SK-N-MC (cell line): ENCODE measurements at regions not wholly inside any gene's neighbourhood (a gene's known extent, or its start where the extent isn't known, plus 50 kb on each side); places are given as distances from the start of the nearest gene placed in this dataset.

Experiments used
- EZH2 ChIP-seq: fragments of 200-600 bp; sonication (generic); IDR thresholded peaks from one replicate; pipeline ENCODE4 v1.6.1; 2017; ENCODE audit warnings: antibody characterized with exemption
- FOXP2 ChIP-seq: optimal IDR thresholded peaks from 2 replicates; pipeline ENCODE3; 2011; ENCODE audit warnings: mild to moderate bottlenecking, moderate library complexity; ENCODE audit not compliant: insufficient read depth; ENCODE audit errors: extremely low read length, control extremely low read depth
- POLR2AphosphoS5 ChIP-seq: IDR thresholded peaks from 2 replicates; pipeline ENCODE4 v1.6.1; 2012; ENCODE audit warnings: mild to moderate bottlenecking, low read depth, low read length, borderline replicate concordance

GRCh38 chr4:123830930-123831329, 434.3 kb downstream of the SPRY1 start:
- no peak for TF ChIP-seq POLR2AphosphoS5
- no peak for TF ChIP-seq EZH2
- no peak for TF ChIP-seq FOXP2
